ENCODE measurements at regions not wholly inside any gene's neighbourhood (a gene's known extent, or its start where the extent isn't known, plus 50 kb on each side); places are given as distances from the start of the nearest gene placed in this dataset.

- no peak overlapping the region for H3K27ac Mint-ChIP-seq
- peaks cover 12 to 22% of the 10 kb centered on the region in 2 donors for H3K9me3 Mint-ChIP-seq
- peaks cover 2 to 3% of the 10 kb centered on the region in 2 donors for H3K36me3 Mint-ChIP-seq (ENCODE audit: insufficient read depth in 2 of 2)
- no peaks in the 10 kb centered on the region for H3K4me1 Mint-ChIP-seq (ENCODE audit: low read depth)
- no peaks in the 10 kb centered on the region for H3K27me3 Mint-ChIP-seq (ENCODE audit: low read depth)
- no peak for ATAC-seq (replicated peaks in 1 of 2)
- no peak overlapping the region for H3K4me3 Mint-ChIP-seq
- no peak for DNase-seq
These were observed 973.1 kb downstream of the TMEM182 start for GRCh38 chr2:103734911-103735310.

- Mint-ChIP-seq H3K27ac (no peak overlapping the region), H3K36me3 (ENCODE audit: insufficient read depth in 2 of 2) (peaks cover 2 to 3% of the 10 kb centered on the region in 2 donors), H3K4me3 (no peak overlapping the region), H3K4me1 (ENCODE audit: low read depth) (no peaks in the 10 kb centered on the region), H3K9me3 (peaks cover 11% of the 10 kb centered on the region in 2 donors), H3K27me3 (ENCODE audit: low read depth) (no peaks in the 10 kb centered on the region)
- DNase-seq (no peak), ATAC-seq (replicated peaks in 1 of 2) (no peak)
These were observed 976.3 kb downstream of the TMEM182 start for GRCh38 chr2:103738108-103738507.

- ATAC-seq (replicated peaks in 1 of 2) (no peak), DNase-seq (no peak)
- H3K4me1 Mint-ChIP-seq (ENCODE audit: low read depth) = no peaks in the 10 kb centered on the region
- no peak overlapping the region for H3K27ac Mint-ChIP-seq
- H3K9me3 Mint-ChIP-seq = peaks cover 10% of the 10 kb centered on the region in 2 donors
- H3K36me3 Mint-ChIP-seq (ENCODE audit: insufficient read depth in 2 of 2) = peaks cover 2 to 3% of the 10 kb centered on the region in 2 donors
- H3K4me3 Mint-ChIP-seq = no peak overlapping the region
- H3K27me3 Mint-ChIP-seq (ENCODE audit: low read depth) = no peaks in the 10 kb centered on the region
These were observed 976.8 kb downstream of the TMEM182 start for GRCh38 chr2:103738606-103739005.

- Mint-ChIP-seq H3K9me3 (peaks cover 6 to 7% of the 10 kb centered on the region in 2 donors), H3K36me3 (ENCODE audit: insufficient read depth in 2 of 2) (peaks cover 2 to 3% of the 10 kb centered on the region in 2 donors), H3K27me3 (ENCODE audit: low read depth) (no peaks in the 10 kb centered on the region), H3K4me3 (no peak overlapping the region), H3K4me1 (ENCODE audit: low read depth) (no peaks in the 10 kb centered on the region), H3K27ac (no peak overlapping the region)
- DNase-seq (no peak), ATAC-seq (replicated peaks in 1 of 2) (no peak)
These were observed 977.4 kb downstream of the TMEM182 start for GRCh38 chr2:103739186-103739585.

GRCh38 chr2:103739921-103740320 lies 978.1 kb downstream of the TMEM182 start:
- H3K36me3 Mint-ChIP-seq (ENCODE audit: insufficient read depth in 2 of 2) = no peaks in the 10 kb centered on the region
- no peak overlapping the region for H3K4me3 Mint-ChIP-seq
- H3K4me1 Mint-ChIP-seq (ENCODE audit: low read depth) = no peaks in the 10 kb centered on the region
- ATAC-seq (replicated peaks in 1 of 2) = no peak
- H3K27ac Mint-ChIP-seq = no peak overlapping the region
- DNase-seq = no peak
- H3K9me3 Mint-ChIP-seq = peaks cover 2% of the 10 kb centered on the region in 2 donors
- H3K27me3 Mint-ChIP-seq (ENCODE audit: low read depth) = no peaks in the 10 kb centered on the region

DNA sequence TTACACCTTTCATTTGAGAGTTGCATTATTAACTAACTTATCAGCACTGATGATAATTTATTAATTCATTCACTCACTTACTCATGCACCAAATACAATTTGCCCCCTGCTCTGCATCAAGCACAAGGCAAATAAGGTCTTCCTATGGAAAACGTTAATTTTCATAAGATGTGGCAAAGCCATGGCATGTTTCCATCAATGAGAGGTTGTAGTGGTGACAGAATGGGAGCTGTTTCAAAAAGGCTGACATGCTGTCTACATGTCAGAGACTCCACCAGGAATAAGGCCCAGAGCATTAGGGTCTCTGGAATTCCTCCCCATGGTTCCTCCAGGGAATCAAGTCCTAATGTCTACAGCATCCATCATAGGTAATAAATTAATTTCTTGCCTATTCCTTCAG lies 978.8 kb downstream of the TMEM182 start:
- ATAC-seq (replicated peaks in 1 of 2) = no peak
- no peak overlapping the region for H3K27ac Mint-ChIP-seq
- H3K27me3 Mint-ChIP-seq (ENCODE audit: low read depth) = no peaks in the 10 kb centered on the region
- DNase-seq = no peak
- H3K9me3 Mint-ChIP-seq = peaks cover 1 to 2% of the 10 kb centered on the region in 2 donors
- no peaks in the 10 kb centered on the region for H3K4me1 Mint-ChIP-seq (ENCODE audit: low read depth)
- H3K36me3 Mint-ChIP-seq (ENCODE audit: insufficient read depth in 2 of 2) = no peaks in the 10 kb centered on the region
- no peak overlapping the region for H3K4me3 Mint-ChIP-seq

GRCh38 chr2:103743195-103743594 lies 981.4 kb downstream of the TMEM182 start:
- Mint-ChIP-seq H3K9me3 (peaks cover 3 to 5% of the 10 kb centered on the region in 2 donors), H3K27ac (no peak overlapping the region), H3K4me3 (no peak overlapping the region), H3K27me3 (ENCODE audit: low read depth) (no peaks in the 10 kb centered on the region), H3K36me3 (ENCODE audit: insufficient read depth in 2 of 2) (no peaks in the 10 kb centered on the region), H3K4me1 (ENCODE audit: low read depth) (no peaks in the 10 kb centered on the region)
- DNase-seq (no peak), ATAC-seq (replicated peaks in 1 of 2) (no peak)

DNA sequence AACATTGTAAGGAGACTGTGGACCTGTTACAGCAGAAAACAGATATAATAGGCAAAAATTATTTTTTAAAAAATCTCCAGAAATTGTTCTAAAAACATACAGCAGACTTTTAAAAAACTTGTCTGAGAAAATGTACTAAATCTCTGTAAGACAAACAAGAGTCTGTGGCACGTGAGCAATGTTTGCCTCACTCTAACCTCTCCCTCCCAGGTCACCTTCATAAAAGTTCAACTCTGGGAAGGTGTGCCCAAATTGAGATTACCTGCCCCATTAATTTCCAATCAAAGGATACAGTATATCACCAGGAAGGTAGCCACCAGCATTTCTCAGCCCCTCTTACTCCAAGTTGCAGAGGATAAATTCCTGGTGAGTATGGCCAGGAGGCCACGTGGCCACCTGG lies 992.7 kb downstream of the TMEM182 start:
- H3K9me3 Mint-ChIP-seq = peaks cover 6 to 14% of the 10 kb centered on the region in 2 donors
- no peaks in the 10 kb centered on the region for H3K36me3 Mint-ChIP-seq (ENCODE audit: insufficient read depth in 2 of 2)
- ATAC-seq (replicated peaks in 1 of 2) = no peak
- H3K4me1 Mint-ChIP-seq (ENCODE audit: low read depth) = no peaks in the 10 kb centered on the region
- no peak for DNase-seq
- no peak overlapping the region for H3K27ac Mint-ChIP-seq
- H3K4me3 Mint-ChIP-seq = no peak overlapping the region
- no peaks in the 10 kb centered on the region for H3K27me3 Mint-ChIP-seq (ENCODE audit: low read depth)

DNA sequence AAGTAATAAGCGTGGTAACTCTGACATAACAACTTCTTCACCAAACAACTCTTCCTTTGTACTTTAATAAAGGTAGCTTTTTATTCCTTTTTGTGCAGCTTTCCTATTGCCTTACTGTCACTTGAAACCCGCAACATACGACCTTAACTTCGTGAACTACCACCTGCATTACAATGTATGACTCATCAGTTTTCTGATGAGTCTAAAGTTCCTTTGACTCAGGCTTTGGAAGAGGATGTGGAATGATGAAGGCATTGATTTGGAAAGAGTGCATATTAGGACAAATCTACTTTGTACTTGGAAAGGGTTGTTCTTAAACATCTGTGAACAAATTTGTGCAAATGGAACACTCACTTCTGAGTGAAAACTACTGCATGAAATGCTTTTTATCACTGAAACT lies 1012.1 kb downstream of the TMEM182 start:
- Mint-ChIP-seq H3K4me3 (no peak overlapping the region), H3K27me3 (ENCODE audit: low read depth) (no peaks in the 10 kb centered on the region), H3K4me1 (ENCODE audit: low read depth) (no peaks in the 10 kb centered on the region), H3K27ac (no peak overlapping the region), H3K36me3 (ENCODE audit: insufficient read depth in 2 of 2) (no peaks in the 10 kb centered on the region), H3K9me3 (peaks cover 7 to 15% of the 10 kb centered on the region in 2 donors)
- no peak for DNase-seq
- no peak for ATAC-seq (replicated peaks in 1 of 2)

- no peak for DNase-seq
- Mint-ChIP-seq H3K9me3 (peaks cover 7 to 11% of the 10 kb centered on the region in 2 donors), H3K4me3 (no peak overlapping the region), H3K4me1 (ENCODE audit: low read depth) (no peaks in the 10 kb centered on the region), H3K36me3 (ENCODE audit: insufficient read depth in 2 of 2) (no peaks in the 10 kb centered on the region), H3K27me3 (ENCODE audit: low read depth) (no peaks in the 10 kb centered on the region), H3K27ac (no peak overlapping the region)
- ATAC-seq (replicated peaks in 1 of 2) = no peak
These were observed 1018.4 kb downstream of the TMEM182 start for GRCh38 chr2:103780088-103780702.

DNA sequence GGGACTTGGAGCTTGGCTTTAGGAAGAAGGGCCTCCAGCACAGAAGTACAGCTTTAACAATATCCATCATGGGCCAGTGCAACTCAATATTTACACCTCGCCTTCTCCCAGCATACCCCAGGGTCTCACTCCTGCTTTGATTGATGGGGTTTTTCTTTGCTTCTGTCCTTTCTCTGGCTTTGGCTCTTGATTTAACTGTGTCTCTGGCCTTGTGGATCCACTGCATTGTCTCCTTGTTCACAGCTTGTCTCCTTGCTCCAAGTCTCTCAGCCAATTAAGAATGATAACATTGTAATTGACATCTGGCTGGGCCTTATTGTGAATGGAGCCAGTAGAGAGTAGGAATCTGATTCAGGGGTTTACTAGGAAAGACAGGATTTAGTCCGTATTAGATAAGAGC lies 1019.5 kb downstream of the TMEM182 start:
- H3K36me3 Mint-ChIP-seq (ENCODE audit: insufficient read depth in 2 of 2) = no peaks in the 10 kb centered on the region
- DNase-seq (no peak), ATAC-seq (replicated peaks in 1 of 2) (no peak)
- H3K27me3 Mint-ChIP-seq (ENCODE audit: low read depth) = no peaks in the 10 kb centered on the region
- no peak overlapping the region for H3K27ac Mint-ChIP-seq
- H3K4me3 Mint-ChIP-seq = no peak overlapping the region
- H3K4me1 Mint-ChIP-seq (ENCODE audit: low read depth) = no peaks in the 10 kb centered on the region
- peaks cover 6 to 7% of the 10 kb centered on the region in 2 donors for H3K9me3 Mint-ChIP-seq

DNA sequence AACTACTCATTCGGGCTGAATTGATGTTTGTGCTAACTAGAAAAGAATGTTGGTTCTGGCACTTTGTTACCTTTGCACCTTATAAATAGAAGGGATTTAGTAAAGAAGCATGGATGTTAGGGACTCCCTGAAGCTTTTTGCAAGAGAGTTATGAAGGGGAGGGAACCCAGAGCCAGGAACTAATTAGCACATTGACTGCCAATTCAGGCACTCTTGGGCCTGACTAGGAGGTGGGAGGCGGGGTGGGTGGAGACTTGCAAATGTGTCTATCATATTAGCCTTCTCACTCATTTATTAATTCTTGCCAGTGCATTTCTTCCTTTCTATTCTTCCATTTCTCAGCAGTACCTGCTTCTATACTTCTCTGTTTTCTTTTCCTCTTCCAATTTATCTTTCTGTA lies 1022.4 kb downstream of the TMEM182 start:
- Mint-ChIP-seq H3K9me3 (peaks cover 5 to 6% of the 10 kb centered on the region in 2 donors), H3K36me3 (ENCODE audit: insufficient read depth in 2 of 2) (no peaks in the 10 kb centered on the region), H3K27me3 (ENCODE audit: low read depth) (no peaks in the 10 kb centered on the region), H3K27ac (no peak overlapping the region), H3K4me1 (ENCODE audit: low read depth) (no peaks in the 10 kb centered on the region), H3K4me3 (no peak overlapping the region)
- ATAC-seq (replicated peaks in 1 of 2) = no peak
- no peak for DNase-seq

DNA sequence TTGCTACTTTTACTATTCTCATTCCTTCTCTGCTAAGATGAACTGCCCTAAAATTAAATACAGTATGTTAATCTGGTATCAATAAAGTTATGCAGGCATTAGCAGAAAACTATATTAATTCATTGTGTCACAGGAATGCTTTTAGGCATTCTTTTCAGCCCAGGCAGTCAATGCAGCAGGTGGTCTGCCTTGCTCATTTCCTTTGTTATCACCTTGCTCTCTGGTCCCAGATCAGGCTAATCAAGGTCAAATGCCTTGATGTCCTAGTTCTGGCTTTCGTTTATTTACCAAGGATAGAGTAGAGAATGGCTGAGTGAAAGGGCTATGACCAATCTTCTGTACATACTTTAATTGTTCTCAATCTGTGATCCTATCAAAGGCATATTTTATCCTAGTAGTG lies 1023.6 kb downstream of the TMEM182 start:
- ATAC-seq (replicated peaks in 1 of 2) (no peak), DNase-seq (no peak)
- Mint-ChIP-seq H3K9me3 (peaks cover 5 to 6% of the 10 kb centered on the region in 2 donors), H3K27me3 (ENCODE audit: low read depth) (no peaks in the 10 kb centered on the region), H3K36me3 (ENCODE audit: insufficient read depth in 2 of 2) (no peaks in the 10 kb centered on the region), H3K27ac (no peak overlapping the region), H3K4me3 (no peak overlapping the region), H3K4me1 (ENCODE audit: low read depth) (no peaks in the 10 kb centered on the region)

- H3K4me3 Mint-ChIP-seq = no peak overlapping the region
- DNase-seq (no peak), ATAC-seq (replicated peaks in 1 of 2) (no peak)
- H3K4me1 Mint-ChIP-seq (ENCODE audit: low read depth) = no peaks in the 10 kb centered on the region
- H3K27me3 Mint-ChIP-seq (ENCODE audit: low read depth) = no peaks in the 10 kb centered on the region
- no peaks in the 10 kb centered on the region for H3K36me3 Mint-ChIP-seq (ENCODE audit: insufficient read depth in 2 of 2)
- H3K27ac Mint-ChIP-seq = no peak overlapping the region
- peaks cover 5 to 6% of the 10 kb centered on the region in 2 donors for H3K9me3 Mint-ChIP-seq
These were observed 1024.1 kb downstream of the TMEM182 start for GRCh38 chr2:103785956-103786355.

Measured in activated T-cell treated with anti-CD3 and anti-CD28 coated beads, Interleukin-2, amount 50 U/mL, for 72 hours (primary cell).